PC-3 (cell line): ENCODE measurements at regions not wholly inside any gene's neighbourhood (a gene's known extent, or its start where the extent isn't known, plus 50 kb on each side); places are given as distances from the start of the nearest gene placed in this dataset.

Experiments used
- ATAC-seq: fragments of 200-7000 bp; cut with Tn5 transposase; 2 replicates; pipeline ENCODE4 v1.9.1; 2020; ENCODE audit warnings: mild to moderate bottlenecking, moderate library complexity
- BruUV-seq: library from RNA; stranded (reverse); fragments of 400-500 nt; replicated peaks from 2 replicates; lab custom pipeline; 2021; lab: Mats Ljungman, UMichigan
- CTCF ChIA-PET: fragments of 300-600 bp; sonication (Branson Sonifier 250); formaldehyde crosslinking; loops from one replicate; lab custom pipeline; 2022; ENCODE audit warnings: antibody characterized with exemption; lab: Charles Lee
- POLR2A ChIA-PET: fragments of 300-600 bp; sonication (Branson Sonifier 250); formaldehyde crosslinking; loops from one replicate; lab custom pipeline; 2022; ENCODE audit warnings: antibody characterized with exemption; ENCODE audit not compliant: unreplicated experiment; lab: Charles Lee
- DNase-seq: peaks from one replicate; pipeline ENCODE4 v3.0.0-alpha.2; 2015
- H2AFZ ChIP-seq: fragments of 300-600 bp; sonication (generic); 2 replicates; pipeline ENCODE4 v1.6.0; 2016; ENCODE audit warnings: antibody characterized with exemption, low read length
- H3F3A ChIP-seq: fragments of 300-600 bp; sonication (generic); one replicate; pipeline ENCODE4 v1.6.0; 2017; ENCODE audit warnings: antibody characterized with exemption, low read length, control low read depth, mild to moderate bottlenecking; ENCODE audit not compliant: unreplicated experiment
- H3K27ac ChIP-seq: fragments of 300-600 bp; sonication (generic); 2 replicates; pipeline ENCODE4 v1.5.1; 2016; ENCODE audit warnings: mild to moderate bottlenecking, low read length
- H3K27me3 ChIP-seq: fragments of 300-600 bp; sonication (generic); 2 replicates; pipeline ENCODE4 v1.6.1; 2016; ENCODE audit warnings: low read length, mixed read lengths
- H3K36me3 ChIP-seq: fragments of 300-600 bp; sonication (generic); 2 replicates; pipeline ENCODE4 v1.6.1; 2016; ENCODE audit warnings: low read depth, mixed run types, low read length, mixed read lengths
- H3K4me1 ChIP-seq: fragments of 300-600 bp; sonication (generic); 2 replicates; pipeline ENCODE4 v1.5.1; 2016; ENCODE audit warnings: low read length; ENCODE audit not compliant: insufficient read depth
- H3K4me2 ChIP-seq: fragments of 300-600 bp; sonication (generic); 2 replicates; pipeline ENCODE4 v1.6.0; 2016; ENCODE audit warnings: low read length
- H3K4me3 ChIP-seq: fragments of 300-600 bp; sonication (generic); 2 replicates; pipeline ENCODE4 v1.5.1; 2016; ENCODE audit warnings: mild to moderate bottlenecking, low read length, mixed read lengths
- H3K79me2 ChIP-seq: fragments of 300-600 bp; sonication (generic); 2 replicates; pipeline ENCODE4 v1.6.1; 2017; ENCODE audit warnings: low read length, mixed read lengths
- H3K9ac ChIP-seq: fragments of 300-600 bp; sonication (generic); 2 replicates; pipeline ENCODE4 v1.6.0; 2016; ENCODE audit warnings: mild to moderate bottlenecking, low read length
- H3K9me2 ChIP-seq: fragments of 300-600 bp; sonication (generic); replicated peaks from 2 replicates; pipeline ENCODE4 v1.6.1; 2016; ENCODE audit warnings: mixed run types, low read length, mixed read lengths
- H3K9me3 ChIP-seq: fragments of 300-600 bp; sonication (generic); 2 replicates; pipeline ENCODE4 v1.6.1; 2016; ENCODE audit warnings: low read length, mixed read lengths
- H4K20me1 ChIP-seq: fragments of 300-600 bp; sonication (generic); 2 replicates; pipeline ENCODE4 v1.6.1; 2016; ENCODE audit warnings: low read length, mixed read lengths
- CTCF ChIP-seq: fragments of 300-600 bp; sonication (generic); conservative IDR thresholded peaks from 2 replicates; pipeline ENCODE4 v1.5.1; 2017; ENCODE audit warnings: antibody characterized with exemption, low read depth, mild to moderate bottlenecking, low read length
- EZH2 ChIP-seq: fragments of 300-600 bp; sonication (generic); IDR thresholded peaks from one replicate; pipeline ENCODE4 v1.6.1; 2017; ENCODE audit warnings: antibody characterized with exemption, mild to moderate bottlenecking, low read length; ENCODE audit not compliant: unreplicated experiment
- EZH2phosphoT487 ChIP-seq: fragments of 300-600 bp; sonication (generic); IDR thresholded peaks from 2 replicates; pipeline ENCODE4 v1.6.1; 2018; ENCODE audit warnings: mild to moderate bottlenecking, antibody characterized with exemption, low read length, borderline replicate concordance
- intact Hi-C: fragments of 100-400 bp; cut with micrococcal nuclease; formaldehyde crosslinking; loops from 2 replicates; pipeline ENCODE4 v1.9.0; 2023

GRCh38 chr14:94922595-94923239 is 152.8 kb upstream of the GSC start:
- ChIA-PET CTCF (no interaction called here), POLR2A (no interaction called here)
- Histone ChIP-seq H3F3A (no peaks in the 10 kb centered on the region), H3K4me3 (no peak overlapping the region), H3K4me1 (no peaks in the 10 kb centered on the region), H3K79me2 (no peaks in the 10 kb centered on the region), H3K4me2 (no peak overlapping the region), H3K9ac (no peak overlapping the region), H3K36me3 (no peaks in the 10 kb centered on the region), H2AFZ (no peak overlapping the region), H3K9me2 (no peaks in the 10 kb centered on the region), H4K20me1 (no peaks in the 10 kb centered on the region), H3K27ac (no peak overlapping the region), H3K27me3 (no peaks in the 10 kb centered on the region; the same call in 1 of the 2 replicates), H3K9me3 (no peaks in the 10 kb centered on the region)
- ATAC-seq = no peak
- intact Hi-C loops = no loop called here
- BruUV-seq = no TSS peak
- no peak for DNase-seq
- TF ChIP-seq EZH2phosphoT487 (no peak), CTCF (no peak), EZH2 (no peak)

- Histone ChIP-seq H4K20me1 (no peaks in the 10 kb centered on the region), H3K9me3 (no peaks in the 10 kb centered on the region), H3K9ac (no peak overlapping the region), H2AFZ (no peak overlapping the region), H3K4me2 (no peak overlapping the region), H3K27me3 (peaks cover 3% of the 10 kb centered on the region; the same call in 1 of the 2 replicates), H3K9me2 (no peaks in the 10 kb centered on the region), H3K79me2 (no peaks in the 10 kb centered on the region), H3K36me3 (no peaks in the 10 kb centered on the region), H3K4me3 (no peak overlapping the region), H3K27ac (no peak overlapping the region), H3F3A (no peaks in the 10 kb centered on the region), H3K4me1 (no peaks in the 10 kb centered on the region)
- no peak for TF ChIP-seq EZH2
- TF ChIP-seq EZH2phosphoT487 = no peak
- TF ChIP-seq CTCF = no peak
- intact Hi-C loops = no loop called here
- ChIA-PET CTCF (no interaction called here), POLR2A (no interaction called here)
- DNase-seq (no peak), ATAC-seq (no peak)
- BruUV-seq = no TSS peak
Observed at GRCh38 chr14:94921882-94922585, 152.1 kb upstream of the GSC start.

- TF ChIP-seq CTCF (no peak), EZH2phosphoT487 (no peak), EZH2 (no peak)
- peaks cover 9% of the 10 kb centered on the region for H3K27me3 ChIP-seq
- BruUV-seq = no TSS peak
- no peaks in the 10 kb centered on the region for H3K9me2 ChIP-seq
- no peaks in the 10 kb centered on the region for H3K9me3 ChIP-seq
- no peak overlapping the region for H3K4me2 ChIP-seq
- H3K27ac ChIP-seq = no peak overlapping the region
- intact Hi-C loops = no loop called here
- H4K20me1 ChIP-seq = no peaks in the 10 kb centered on the region
- POLR2A ChIA-PET = no interaction called here
- ATAC-seq = no peak
- no peaks in the 10 kb centered on the region for H3K79me2 ChIP-seq
- no peak overlapping the region for H2AFZ ChIP-seq
- no peaks in the 10 kb centered on the region for H3K36me3 ChIP-seq
- no peak overlapping the region for H3K4me3 ChIP-seq
- H3F3A ChIP-seq = no peaks in the 10 kb centered on the region
- CTCF ChIA-PET = no interaction called here
- H3K4me1 ChIP-seq = no peaks in the 10 kb centered on the region
- no peak overlapping the region for H3K9ac ChIP-seq
- no peak for DNase-seq
Observed at GRCh38 chr14:94921456-94921855, 151.5 kb upstream of the GSC start.
